HEK293 (cell line): ENCODE measurements at regions not wholly inside any gene's neighbourhood (a gene's known extent, or its start where the extent isn't known, plus 50 kb on each side); places are given as distances from the start of the nearest gene placed in this dataset.

Experiments
- CTCF ChIA-PET: fragments of 350-600 bp; formaldehyde crosslinking; extraction: SDS; loops from one replicate; lab custom pipeline; 2021; ENCODE audit warnings: antibody characterized with exemption; lab: Yijun Ruan, JAX
- POLR2A ChIA-PET: fragments of 300-600 bp; formaldehyde crosslinking; extraction: SDS; loops from one replicate; lab custom pipeline; 2020; ENCODE audit warnings: antibody characterized with exemption, inconsistent platforms; lab: Yijun Ruan, JAX
- H3K27ac ChIP-seq: fragments of 200-500 bp; sonication (Bioruptor generic); 2 replicates; pipeline ENCODE4 v1.5.1; 2014; ENCODE audit warnings: low read depth, low read length, control low read depth, inconsistent platforms; ENCODE audit errors: extremely low read depth
- H3K36me3 ChIP-seq, 2 experiments: fragments of 200-500 bp in 1 of 2; sonication (Bioruptor generic) in 1 of 2; 1 replicate in 1 of 2; 2 replicates in 1 of 2; pipeline ENCODE4 v1.5.1; 2014 to 2017; ENCODE audit warnings: inconsistent platforms in 2 of 2, low read length in 2 of 2; ENCODE audit not compliant: control insufficient read depth in 2 of 2, insufficient read depth in 1 of 2
- H3K4me1 ChIP-seq: fragments of 200-500 bp; sonication (Bioruptor generic); 2 replicates; pipeline ENCODE4 v1.5.1; 2014; ENCODE audit warnings: mild to moderate bottlenecking, low read length, inconsistent platforms; ENCODE audit not compliant: control insufficient read depth, insufficient read depth
- H3K4me3 ChIP-seq: 2 replicates; pipeline ENCODE4 v1.5.1; 2011; ENCODE audit warnings: low read depth, mild to moderate bottlenecking, control low read depth, low read length, moderate library complexity
- H3K9me3 ChIP-seq: fragments of 200-500 bp; sonication (Bioruptor generic); 2 replicates; pipeline ENCODE4 v1.5.1; 2014; ENCODE audit warnings: low read depth, low read length, inconsistent platforms; ENCODE audit not compliant: control insufficient read depth, insufficient read depth
- GLI2 ChIP-seq: fragments of 450-650 bp; formaldehyde crosslinking; IDR thresholded peaks from 2 replicates; pipeline ENCODE4; 2017; ENCODE audit warnings: missing biosample characterization, missing genetic modification characterization, low read depth, borderline replicate concordance
- PBX3 ChIP-seq: sonication (generic); formaldehyde crosslinking; IDR thresholded peaks from 2 replicates; pipeline ENCODE4 v1.8.1; 2022; ENCODE audit warnings: mild to moderate bottlenecking, moderate library complexity, missing genetic modification reagents
- ZNF121 ChIP-seq: fragments of 450-650 bp; formaldehyde crosslinking; IDR thresholded peaks from 2 replicates; pipeline ENCODE4 v1.5.1; 2016; ENCODE audit warnings: missing biosample characterization, missing genetic modification characterization
- ZNF132 ChIP-seq: fragments of 450-650 bp; formaldehyde crosslinking; IDR thresholded peaks from 2 replicates; pipeline ENCODE4 v1.5.1; 2017; ENCODE audit warnings: missing biosample characterization, missing genetic modification characterization, borderline replicate concordance
- ZNF146 ChIP-seq: fragments of 450-650 bp; formaldehyde crosslinking; IDR thresholded peaks from 2 replicates; pipeline ENCODE4 v1.5.1; 2016; ENCODE audit warnings: missing biosample characterization, missing genetic modification characterization
- ZNF157 ChIP-seq: fragments of 450-650 bp; formaldehyde crosslinking; IDR thresholded peaks from 2 replicates; pipeline ENCODE4 v1.5.1; 2016; ENCODE audit warnings: missing biosample characterization, missing genetic modification characterization
- ZNF16 ChIP-seq: fragments of 450-650 bp; formaldehyde crosslinking; IDR thresholded peaks from 2 replicates; pipeline ENCODE4 v1.5.1; 2016; ENCODE audit warnings: low read depth, missing biosample characterization, missing genetic modification characterization
- ZNF174 ChIP-seq: fragments of 450-650 bp; formaldehyde crosslinking; IDR thresholded peaks from 2 replicates; pipeline ENCODE4 v1.5.0; 2017; ENCODE audit warnings: missing biosample characterization, mild to moderate bottlenecking, missing genetic modification characterization
- ZNF175 ChIP-seq: fragments of 450-650 bp; formaldehyde crosslinking; IDR thresholded peaks from 2 replicates; pipeline ENCODE4 v1.5.1; 2016; ENCODE audit warnings: missing biosample characterization, missing genetic modification characterization
- ZNF221 ChIP-seq: fragments of 450-650 bp; formaldehyde crosslinking; IDR thresholded peaks from 2 replicates; pipeline ENCODE4 v1.5.1; 2017; ENCODE audit warnings: missing biosample characterization, missing genetic modification characterization, borderline replicate concordance
- ZNF266 ChIP-seq: fragments of 450-650 bp; formaldehyde crosslinking; IDR thresholded peaks from 2 replicates; pipeline ENCODE4 v1.5.1; 2016; ENCODE audit warnings: missing biosample characterization, missing genetic modification characterization, low read depth
- ZNF274 ChIP-seq, 2 experiments: fragments of 200-500 bp in 1 of 2; fragments of 450-650 bp in 1 of 2; sonication (Bioruptor generic) in 1 of 2; formaldehyde crosslinking in 1 of 2; IDR thresholded peaks; 2 replicates each; pipeline versions ENCODE4 v1.5.1 to v1.6.1; 2014 to 2016; ENCODE audit warnings: borderline replicate concordance in 1 of 2, inconsistent platforms in 1 of 2, low read length in 1 of 2, missing biosample characterization in 1 of 2, missing genetic modification characterization in 1 of 2
- ZNF302 ChIP-seq: fragments of 450-650 bp; formaldehyde crosslinking; IDR thresholded peaks from 2 replicates; pipeline ENCODE4 v1.5.1; 2016; ENCODE audit warnings: missing biosample characterization, missing genetic modification characterization, low read depth
- ZNF335 ChIP-seq: fragments of 450-650 bp; formaldehyde crosslinking; conservative IDR thresholded peaks from 2 replicates; pipeline ENCODE4 v1.5.1; 2016; ENCODE audit warnings: missing biosample characterization, missing genetic modification characterization
- ZNF341 ChIP-seq: fragments of 450-650 bp; formaldehyde crosslinking; IDR thresholded peaks from 2 replicates; pipeline ENCODE4; 2016; ENCODE audit warnings: low read depth, missing biosample characterization, missing genetic modification characterization
- ZNF416 ChIP-seq: fragments of 450-650 bp; formaldehyde crosslinking; IDR thresholded peaks from 2 replicates; pipeline ENCODE4 v1.5.1; 2016; ENCODE audit warnings: missing biosample characterization, missing genetic modification characterization
- ZNF449 ChIP-seq: fragments of 450-650 bp; formaldehyde crosslinking; IDR thresholded peaks from 2 replicates; pipeline ENCODE4 v1.5.1; 2017; ENCODE audit warnings: missing biosample characterization, mild to moderate bottlenecking, missing genetic modification characterization, moderate library complexity
- ZNF510 ChIP-seq: fragments of 450-650 bp; formaldehyde crosslinking; IDR thresholded peaks from 2 replicates; pipeline ENCODE4 v1.5.1; 2018; ENCODE audit warnings: mild to moderate bottlenecking, missing genetic modification characterization, missing biosample characterization; ENCODE audit not compliant: insufficient replicate concordance
- ZNF585B ChIP-seq: fragments of 450-650 bp; formaldehyde crosslinking; IDR thresholded peaks from 2 replicates; pipeline ENCODE4 v1.5.1; 2016; ENCODE audit warnings: missing biosample characterization, missing genetic modification characterization
- ZNF629 ChIP-seq: fragments of 450-650 bp; formaldehyde crosslinking; IDR thresholded peaks from 2 replicates; pipeline ENCODE4 v1.5.1; 2017; ENCODE audit warnings: missing biosample characterization, missing genetic modification characterization
- ZNF654 ChIP-seq: fragments of 450-650 bp; formaldehyde crosslinking; IDR thresholded peaks from 2 replicates; pipeline ENCODE4 v1.5.1; 2016; ENCODE audit warnings: low read depth, missing biosample characterization, missing genetic modification characterization
- ZNF677 ChIP-seq: fragments of 450-650 bp; IDR thresholded peaks from 2 replicates; pipeline ENCODE4 v1.5.0; 2018; ENCODE audit warnings: missing biosample characterization, mild to moderate bottlenecking, missing genetic modification characterization, moderate library complexity
- ZSCAN23 ChIP-seq: fragments of 450-650 bp; formaldehyde crosslinking; IDR thresholded peaks from 2 replicates; pipeline ENCODE4 v1.5.1; 2016; ENCODE audit warnings: missing biosample characterization, missing genetic modification characterization
- TF ChIP-seq, protein P1 (sequence below): fragments of 450-650 bp; formaldehyde crosslinking; optimal IDR thresholded peaks from 2 replicates; pipeline ENCODE3; 2016; ENCODE audit warnings: missing biosample characterization, mild to moderate bottlenecking, missing genetic modification characterization
- TF ChIP-seq, protein P2 (sequence below): fragments of 450-650 bp; formaldehyde crosslinking; IDR thresholded peaks from 2 replicates; pipeline ENCODE4 v1.5.1; 2016; ENCODE audit warnings: missing biosample characterization, missing genetic modification characterization, borderline replicate concordance
- TF ChIP-seq, protein P3 (sequence below): fragments of 450-650 bp; formaldehyde crosslinking; IDR thresholded peaks from 2 replicates; pipeline ENCODE4 v1.5.1; 2016; ENCODE audit warnings: missing biosample characterization, missing genetic modification characterization

GRCh38 chr10:3282674-3283017, 110.1 kb upstream of the PITRM1 start:
- Histone ChIP-seq H3K4me3 (no peak overlapping the region), H3K27ac (no peak overlapping the region), H3K4me1 (no peaks in the 10 kb centered on the region), H3K36me3 (no peaks in the 10 kb centered on the region), H3K9me3 (no peaks in the 10 kb centered on the region)
- CTCF ChIA-PET, result interaction anchor here (0.8 kb wide), 1 partner anchor 85 kb away, joined by 3 read pairs; no protein-coding TSS in a partner anchor
- TF ChIP-seq ZNF157 (tag by site-specific recombination) (no peak), ZNF416 (tag by site-specific recombination) (no peak), ZSCAN23 (tag by site-specific recombination) (no peak), PBX3 (CRISPR knock-in tag) (no peak), ZNF146 (no peak), ZNF175 (no peak)
- TF ChIP-seq, protein P1, sequence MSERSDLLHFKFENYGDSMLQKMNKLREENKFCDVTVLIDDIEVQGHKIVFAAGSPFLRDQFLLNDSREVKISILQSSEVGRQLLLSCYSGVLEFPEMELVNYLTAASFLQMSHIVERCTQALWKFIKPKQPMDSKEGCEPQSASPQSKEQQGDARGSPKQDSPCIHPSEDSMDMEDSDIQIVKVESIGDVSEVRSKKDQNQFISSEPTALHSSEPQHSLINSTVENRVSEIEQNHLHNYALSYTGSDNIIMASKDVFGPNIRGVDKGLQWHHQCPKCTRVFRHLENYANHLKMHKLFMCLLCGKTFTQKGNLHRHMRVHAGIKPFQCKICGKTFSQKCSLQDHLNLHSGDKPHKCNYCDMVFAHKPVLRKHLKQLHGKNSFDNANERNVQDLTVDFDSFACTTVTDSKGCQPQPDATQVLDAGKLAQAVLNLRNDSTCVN, result no peak
- POLR2A ChIA-PET, result no interaction called here

DNA sequence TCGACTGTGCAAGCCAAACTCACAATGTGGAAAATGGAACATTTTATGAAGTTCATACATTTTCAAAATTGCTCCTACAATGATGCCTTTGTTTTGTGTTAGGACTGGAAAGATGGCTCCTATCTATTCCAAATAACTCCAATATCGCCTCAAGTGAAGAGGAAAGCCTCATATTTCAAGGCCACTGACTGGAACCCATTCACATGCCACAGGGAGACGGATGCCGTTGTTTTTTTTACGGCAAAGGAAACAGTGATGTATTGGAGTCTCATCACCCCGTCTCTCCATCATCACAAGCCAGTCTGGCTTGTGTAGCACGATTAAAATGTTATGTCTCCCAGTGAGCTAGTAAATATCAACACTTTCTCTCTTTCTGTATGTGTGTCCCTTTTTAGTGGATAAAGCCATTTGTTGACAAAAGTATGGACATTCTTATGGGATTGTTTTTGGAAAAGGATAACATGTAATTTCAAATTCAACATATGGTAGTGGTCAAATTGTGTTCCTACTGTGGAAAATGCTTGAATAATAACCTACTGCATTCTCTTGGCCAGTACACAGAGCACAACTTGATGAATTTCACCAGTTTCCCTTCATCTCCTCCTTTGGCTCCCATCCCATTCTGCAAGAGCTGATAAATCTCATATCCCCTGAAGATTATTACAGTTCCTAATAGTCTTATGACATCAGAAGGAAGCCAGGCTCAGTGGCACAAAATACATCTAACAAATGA, 109.5 kb upstream of the PITRM1 start:
- Histone ChIP-seq H3K36me3 (no peaks in the 10 kb centered on the region), H3K27ac (no peak overlapping the region), H3K4me1 (no peaks in the 10 kb centered on the region), H3K9me3 (no peaks in the 10 kb centered on the region), H3K4me3 (no peak overlapping the region)
- ChIA-PET POLR2A (no interaction called here), CTCF (interaction anchor here (0.6 to 0.8 kb wide), 2 partner anchors 84 to 1956 kb away, joined by 3 read pairs; no protein-coding TSS in a partner anchor)
- no peak for TF ChIP-seq ZNF341
- TF ChIP-seq, protein P2, sequence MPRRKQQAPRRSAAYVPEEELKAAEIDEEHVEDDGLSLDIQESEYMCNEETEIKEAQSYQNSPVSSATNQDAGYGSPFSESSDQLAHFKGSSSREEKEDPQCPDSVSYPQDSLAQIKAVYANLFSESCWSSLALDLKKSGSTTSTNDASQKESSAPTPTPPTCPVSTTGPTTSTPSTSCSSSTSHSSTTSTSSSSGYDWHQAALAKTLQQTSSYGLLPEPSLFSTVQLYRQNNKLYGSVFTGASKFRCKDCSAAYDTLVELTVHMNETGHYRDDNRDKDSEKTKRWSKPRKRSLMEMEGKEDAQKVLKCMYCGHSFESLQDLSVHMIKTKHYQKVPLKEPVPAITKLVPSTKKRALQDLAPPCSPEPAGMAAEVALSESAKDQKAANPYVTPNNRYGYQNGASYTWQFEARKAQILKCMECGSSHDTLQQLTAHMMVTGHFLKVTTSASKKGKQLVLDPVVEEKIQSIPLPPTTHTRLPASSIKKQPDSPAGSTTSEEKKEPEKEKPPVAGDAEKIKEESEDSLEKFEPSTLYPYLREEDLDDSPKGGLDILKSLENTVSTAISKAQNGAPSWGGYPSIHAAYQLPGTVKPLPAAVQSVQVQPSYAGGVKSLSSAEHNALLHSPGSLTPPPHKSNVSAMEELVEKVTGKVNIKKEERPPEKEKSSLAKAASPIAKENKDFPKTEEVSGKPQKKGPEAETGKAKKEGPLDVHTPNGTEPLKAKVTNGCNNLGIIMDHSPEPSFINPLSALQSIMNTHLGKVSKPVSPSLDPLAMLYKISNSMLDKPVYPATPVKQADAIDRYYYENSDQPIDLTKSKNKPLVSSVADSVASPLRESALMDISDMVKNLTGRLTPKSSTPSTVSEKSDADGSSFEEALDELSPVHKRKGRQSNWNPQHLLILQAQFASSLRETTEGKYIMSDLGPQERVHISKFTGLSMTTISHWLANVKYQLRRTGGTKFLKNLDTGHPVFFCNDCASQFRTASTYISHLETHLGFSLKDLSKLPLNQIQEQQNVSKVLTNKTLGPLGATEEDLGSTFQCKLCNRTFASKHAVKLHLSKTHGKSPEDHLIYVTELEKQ, result no peak
- TF ChIP-seq ZNF449 (tag by site-specific recombination), result no peak
- TF ChIP-seq ZNF266 (tag by site-specific recombination), result no peak
- no peak for TF ChIP-seq ZNF16 (tag by site-specific recombination)
- no peak for TF ChIP-seq ZNF221 (tag by site-specific recombination)
- TF ChIP-seq ZNF677 (tag by site-specific recombination), result no peak
- no peak for TF ChIP-seq ZNF654 (tag by site-specific recombination)
- TF ChIP-seq, protein P3, sequence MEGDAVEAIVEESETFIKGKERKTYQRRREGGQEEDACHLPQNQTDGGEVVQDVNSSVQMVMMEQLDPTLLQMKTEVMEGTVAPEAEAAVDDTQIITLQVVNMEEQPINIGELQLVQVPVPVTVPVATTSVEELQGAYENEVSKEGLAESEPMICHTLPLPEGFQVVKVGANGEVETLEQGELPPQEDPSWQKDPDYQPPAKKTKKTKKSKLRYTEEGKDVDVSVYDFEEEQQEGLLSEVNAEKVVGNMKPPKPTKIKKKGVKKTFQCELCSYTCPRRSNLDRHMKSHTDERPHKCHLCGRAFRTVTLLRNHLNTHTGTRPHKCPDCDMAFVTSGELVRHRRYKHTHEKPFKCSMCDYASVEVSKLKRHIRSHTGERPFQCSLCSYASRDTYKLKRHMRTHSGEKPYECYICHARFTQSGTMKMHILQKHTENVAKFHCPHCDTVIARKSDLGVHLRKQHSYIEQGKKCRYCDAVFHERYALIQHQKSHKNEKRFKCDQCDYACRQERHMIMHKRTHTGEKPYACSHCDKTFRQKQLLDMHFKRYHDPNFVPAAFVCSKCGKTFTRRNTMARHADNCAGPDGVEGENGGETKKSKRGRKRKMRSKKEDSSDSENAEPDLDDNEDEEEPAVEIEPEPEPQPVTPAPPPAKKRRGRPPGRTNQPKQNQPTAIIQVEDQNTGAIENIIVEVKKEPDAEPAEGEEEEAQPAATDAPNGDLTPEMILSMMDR (tag by site-specific recombination), result no peak
- TF ChIP-seq ZNF121 (tag by site-specific recombination), result no peak
- TF ChIP-seq ZNF274 (IDR thresholded peaks at IDR 0.05; ENCODE audit: low read length), result no peak
- TF ChIP-seq ZNF274 (tag by site-specific recombination; IDR thresholded peaks at IDR 0.05; ENCODE audit: borderline replicate concordance), result no peak
- TF ChIP-seq ZNF174 (tag by site-specific recombination), result no peak
- TF ChIP-seq ZNF132, result no peak
- TF ChIP-seq ZNF510 (tag by site-specific recombination), result no peak
- no peak for TF ChIP-seq ZNF629 (tag by site-specific recombination)
- TF ChIP-seq ZNF302 (tag by site-specific recombination), result no peak
- TF ChIP-seq ZNF585B, result no peak
- TF ChIP-seq ZNF335 (tag by site-specific recombination), result no peak
- TF ChIP-seq GLI2, result no peak
